ENCODE measurements at regions not wholly inside any gene's neighbourhood (a gene's known extent, or its start where the extent isn't known, plus 50 kb on each side); places are given as distances from the start of the nearest gene placed in this dataset.

GRCh38 chr7:98556288-98556687, 60.8 kb upstream of the NPTX2 start:
- no peak for TF ChIP-seq CTCF (conservative IDR thresholded peaks at IDR 0.05; ENCODE audit: low read length)
- no peaks in the 10 kb centered on the region for H3K9me2 ChIP-seq (replicated peaks; ENCODE audit: low read depth, low read length)

GRCh38 chr7:98555403-98555802, 61.7 kb upstream of the NPTX2 start:
- H3K9me3 ChIP-seq (ENCODE audit: insufficient read depth, low read depth, low read length), result peaks cover 10% of the 10 kb centered on the region; the same call in 1 of the 2 replicates
- no peak overlapping the region for H3K4me3 ChIP-seq (ENCODE audit: low read length, poor library complexity, severe bottlenecking)
- H4K20me1 ChIP-seq (ENCODE audit: insufficient read depth, low read length, poor library complexity, severe bottlenecking), result no peaks in the 10 kb centered on the region
- no peaks in the 10 kb centered on the region for H3K9me2 ChIP-seq (replicated peaks; ENCODE audit: low read depth, low read length)
- H3K9ac ChIP-seq (ENCODE audit: low read depth, low read length, poor library complexity, severe bottlenecking), result no peak overlapping the region
- no peak overlapping the region for H2AFZ ChIP-seq (ENCODE audit: low read length)
- no peaks in the 10 kb centered on the region for H3K36me3 ChIP-seq (ENCODE audit: insufficient read depth, low read length)
- no peak for TF ChIP-seq EZH2phosphoT487 (IDR thresholded peaks at IDR 0.05; ENCODE audit: borderline replicate concordance)
- TF ChIP-seq CTCF (conservative IDR thresholded peaks at IDR 0.05; ENCODE audit: low read length), result no peak
- no peaks in the 10 kb centered on the region for H3K4me1 ChIP-seq (ENCODE audit: insufficient read depth, low read length, poor library complexity, severe bottlenecking)
- no peaks in the 10 kb centered on the region for H3F3A ChIP-seq (ENCODE audit: low read depth)
- no peak overlapping the region for H3K4me2 ChIP-seq (ENCODE audit: low read depth, low read length, poor library complexity, severe bottlenecking)
- no peaks in the 10 kb centered on the region for H3K79me2 ChIP-seq (ENCODE audit: insufficient read depth, low read length)
- H3K27me3 ChIP-seq (ENCODE audit: insufficient read depth, low read length, poor library complexity, severe bottlenecking), result no peaks in the 10 kb centered on the region

More at GRCh38 chr7:98556288-98556687, 60.8 kb upstream of the NPTX2 start:
- Histone ChIP-seq H3K27me3 (ENCODE audit: insufficient read depth, low read length, poor library complexity, severe bottlenecking) (no peaks in the 10 kb centered on the region), H3K4me3 (ENCODE audit: low read length, poor library complexity, severe bottlenecking) (no peak overlapping the region), H3K79me2 (ENCODE audit: insufficient read depth, low read length) (no peaks in the 10 kb centered on the region), H3K36me3 (ENCODE audit: insufficient read depth, low read length) (no peaks in the 10 kb centered on the region), H4K20me1 (ENCODE audit: insufficient read depth, low read length, poor library complexity, severe bottlenecking) (no peaks in the 10 kb centered on the region), H3K9ac (ENCODE audit: low read depth, low read length, poor library complexity, severe bottlenecking) (no peak overlapping the region), H3K4me2 (ENCODE audit: low read depth, low read length, poor library complexity, severe bottlenecking) (no peak overlapping the region), H2AFZ (ENCODE audit: low read length) (no peak overlapping the region), H3F3A (ENCODE audit: low read depth) (no peaks in the 10 kb centered on the region), H3K9me3 (ENCODE audit: insufficient read depth, low read depth, low read length) (peaks cover 10% of the 10 kb centered on the region; the same call in 1 of the 2 replicates), H3K4me1 (ENCODE audit: insufficient read depth, low read length, poor library complexity, severe bottlenecking) (no peaks in the 10 kb centered on the region)

GRCh38 chr7:98553666-98554065, 63.4 kb upstream of the NPTX2 start:
- H4K20me1 ChIP-seq (ENCODE audit: insufficient read depth, low read length, poor library complexity, severe bottlenecking), result no peaks in the 10 kb centered on the region
- H3K9ac ChIP-seq (ENCODE audit: low read depth, low read length, poor library complexity, severe bottlenecking), result no peak overlapping the region
- H2AFZ ChIP-seq (ENCODE audit: low read length), result no peak overlapping the region
- no peaks in the 10 kb centered on the region for H3K79me2 ChIP-seq (ENCODE audit: insufficient read depth, low read length)
- no peak for TF ChIP-seq CTCF (conservative IDR thresholded peaks at IDR 0.05; ENCODE audit: low read length)
- TF ChIP-seq EZH2phosphoT487 (IDR thresholded peaks at IDR 0.05; ENCODE audit: borderline replicate concordance), result no peak
- no peaks in the 10 kb centered on the region for H3F3A ChIP-seq (ENCODE audit: low read depth)
- H3K4me1 ChIP-seq (ENCODE audit: insufficient read depth, low read length, poor library complexity, severe bottlenecking), result no peaks in the 10 kb centered on the region
- H3K27me3 ChIP-seq (ENCODE audit: insufficient read depth, low read length, poor library complexity, severe bottlenecking), result no peaks in the 10 kb centered on the region
- H3K4me3 ChIP-seq (ENCODE audit: low read length, poor library complexity, severe bottlenecking), result no peak overlapping the region
- no peaks in the 10 kb centered on the region for H3K9me2 ChIP-seq (replicated peaks; ENCODE audit: low read depth, low read length)
- H3K9me3 ChIP-seq (ENCODE audit: insufficient read depth, low read depth, low read length), result peaks cover 7% of the 10 kb centered on the region; the same call in 1 of the 2 replicates
- H3K36me3 ChIP-seq (ENCODE audit: insufficient read depth, low read length), result no peaks in the 10 kb centered on the region
- H3K4me2 ChIP-seq (ENCODE audit: low read depth, low read length, poor library complexity, severe bottlenecking), result no peak overlapping the region

All from Loucy (cell line).